NB4 (cell line): ENCODE measurements at regions not wholly inside any gene's neighbourhood (a gene's known extent, or its start where the extent isn't known, plus 50 kb on each side); places are given as distances from the start of the nearest gene placed in this dataset.

Experiments
- CTCF ChIP-seq: IDR thresholded peaks from one replicate; pipeline ENCODE4 v1.5.1; 2012; ENCODE audit warnings: low read depth, low read length
- POLR2A ChIP-seq: IDR thresholded peaks from 2 replicates; pipeline ENCODE4 v1.6.1; 2011; ENCODE audit warnings: mild to moderate bottlenecking; ENCODE audit not compliant: insufficient read length; ENCODE audit errors: extremely low read depth

DNA sequence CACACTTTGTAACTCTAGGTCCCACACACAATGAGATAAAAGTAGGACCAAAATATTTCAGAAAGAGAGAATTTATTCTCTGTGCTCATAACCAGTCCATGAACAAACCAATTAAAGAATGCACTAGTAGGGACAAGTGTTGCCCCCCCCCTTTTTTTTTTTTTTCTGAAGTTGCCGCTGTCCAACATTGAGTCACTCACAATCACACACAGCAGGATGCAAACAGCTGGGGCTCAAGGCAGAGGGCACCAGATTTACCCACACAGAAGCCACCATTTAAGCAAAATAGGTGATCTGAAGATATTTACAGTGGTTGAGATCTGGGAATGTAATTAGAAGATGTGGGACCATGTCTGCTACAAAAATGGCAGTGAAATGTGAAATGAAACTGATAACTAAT lies 850.9 kb upstream of the SLIT2 start:
- no peak for TF ChIP-seq CTCF
- no peak for TF ChIP-seq POLR2A
